HG03095 (cell line): ENCODE measurements at regions not wholly inside any gene's neighbourhood (a gene's known extent, or its start where the extent isn't known, plus 50 kb on each side); places are given as distances from the start of the nearest gene placed in this dataset.

Experiments used
- ATAC-seq: cut with Tn5 transposase; IDR thresholded peaks from one replicate; pipeline ENCODE4 v1.9.1; 2021; ENCODE audit warnings: moderate library complexity; ENCODE audit not compliant: unreplicated experiment

DNA sequence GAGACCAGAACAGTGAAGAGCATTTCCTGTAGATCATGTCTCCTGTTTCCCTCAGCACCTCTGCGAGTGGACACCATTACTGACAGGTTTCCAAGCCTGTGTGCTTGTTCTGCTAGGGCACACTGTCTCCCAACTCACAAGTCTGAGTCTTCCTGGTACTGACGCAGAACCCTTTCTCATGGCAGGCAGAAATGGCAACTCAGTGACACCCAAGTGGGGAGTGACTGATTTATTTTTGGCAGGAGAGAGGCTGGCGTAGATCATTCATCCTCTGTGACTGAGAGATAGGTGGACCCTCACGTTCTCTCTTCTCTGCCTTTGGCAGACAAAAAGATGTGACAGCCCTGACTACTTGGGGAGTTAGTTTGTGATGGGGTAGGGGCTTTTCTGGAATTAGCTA, 183.4 kb downstream of the RFC3 start:
- no peak for ATAC-seq

DNA sequence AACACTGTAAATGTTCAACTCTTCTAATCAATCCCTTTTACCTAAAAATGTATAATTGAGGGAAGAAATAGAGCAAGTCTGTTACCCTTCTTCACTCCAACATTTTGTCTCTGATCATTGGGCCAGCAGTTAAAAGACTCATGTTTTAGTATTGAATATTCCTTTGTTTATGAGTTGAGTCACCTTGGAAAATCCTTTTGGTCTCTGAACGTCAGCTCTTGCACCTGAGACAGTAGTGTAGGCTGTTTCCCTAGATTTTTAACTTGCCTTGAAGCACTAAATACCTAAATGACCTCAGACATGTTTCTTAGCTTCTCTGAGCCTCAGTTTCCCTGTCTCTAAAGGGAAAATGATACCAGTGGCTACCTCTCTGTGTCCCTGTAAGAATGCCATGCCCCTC, 184.2 kb downstream of the RFC3 start:
- ATAC-seq = no peak

DNA sequence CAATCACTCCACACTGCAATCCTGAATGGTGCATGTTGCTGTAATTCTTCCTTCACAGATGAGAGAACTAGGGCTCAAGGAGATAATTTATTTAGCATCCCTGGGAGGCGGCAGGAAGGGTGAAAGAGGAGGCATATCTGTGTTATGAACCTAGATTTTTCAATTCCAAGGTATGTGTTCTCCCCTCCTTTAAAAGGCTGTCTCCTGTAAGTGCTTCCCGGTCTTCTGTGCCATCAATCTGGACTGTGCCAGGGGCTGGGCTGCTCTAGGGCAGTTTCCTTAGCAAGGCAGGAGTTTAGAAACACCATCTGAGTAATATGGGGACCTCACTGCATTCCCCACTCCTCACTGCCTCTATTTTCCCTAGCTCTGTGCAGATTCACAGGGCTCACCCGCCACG, 185.0 kb downstream of the RFC3 start:
- ATAC-seq = no peak

DNA sequence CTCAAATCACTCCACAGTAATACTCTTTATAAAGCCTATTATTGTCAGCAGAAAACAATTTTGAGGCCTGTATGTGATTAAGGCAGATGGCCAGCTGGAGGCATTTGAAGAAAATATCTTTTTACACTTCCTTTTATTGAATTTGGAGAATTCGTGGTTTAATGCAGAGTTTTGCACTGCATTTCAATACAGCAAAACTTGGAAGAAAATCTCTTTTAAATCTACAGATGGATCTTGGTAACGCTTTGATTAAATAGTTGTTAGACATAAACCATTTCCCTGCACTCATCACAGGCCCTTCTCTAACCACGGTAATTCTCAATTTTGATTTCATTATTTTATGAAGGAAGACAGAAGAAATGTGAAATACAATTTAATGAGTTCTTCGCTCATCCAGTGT, 185.7 kb downstream of the RFC3 start:
- no peak for ATAC-seq

- ATAC-seq = no peak
Observed at GRCh38 chr13:34004676-34005075, 186.7 kb downstream of the RFC3 start.

DNA sequence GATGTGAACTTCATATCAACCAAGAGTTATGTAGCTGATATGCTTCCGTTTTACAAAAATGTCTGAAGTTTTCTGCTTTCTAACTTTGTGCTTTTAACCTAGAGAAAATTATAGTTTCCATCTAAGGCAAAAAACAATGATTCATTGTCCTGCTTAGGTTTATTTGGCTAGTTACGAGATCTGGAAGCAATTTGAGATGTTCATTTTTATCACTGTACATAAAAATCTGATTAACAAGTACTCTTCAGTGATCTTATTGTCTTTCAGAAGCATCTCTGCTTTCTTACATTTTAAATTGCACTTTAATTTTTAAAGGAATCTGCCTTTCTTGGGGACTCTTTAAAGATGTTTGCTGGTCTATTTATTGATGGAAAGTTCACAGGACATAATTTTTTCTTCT, 188.1 kb downstream of the RFC3 start:
- ATAC-seq = no peak

- no peak for ATAC-seq
Observed at GRCh38 chr13:34011552-34012085, 193.7 kb downstream of the RFC3 start.

GRCh38 chr13:34012382-34012781, 194.4 kb downstream of the RFC3 start:
- ATAC-seq = no peak

DNA sequence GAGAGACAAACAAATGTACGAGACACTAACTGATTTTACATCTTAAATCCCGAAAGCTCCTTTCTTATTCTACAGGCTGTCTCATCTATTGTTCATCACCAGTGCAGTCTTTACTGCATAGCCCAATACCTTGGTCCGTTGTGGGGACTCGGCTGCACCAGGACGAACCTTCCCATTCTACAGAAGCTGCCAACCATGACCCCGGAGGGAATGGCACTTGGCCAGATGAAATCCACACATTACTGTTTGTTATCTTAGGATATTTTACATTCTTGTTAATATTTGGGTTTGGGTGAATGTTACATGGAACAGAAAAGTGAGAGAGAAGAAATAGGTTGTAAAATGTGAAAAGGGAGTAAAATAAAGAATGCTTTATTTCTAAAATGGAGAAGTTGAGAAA, 195.1 kb downstream of the RFC3 start:
- ATAC-seq = no peak

- no peak for ATAC-seq
Observed at GRCh38 chr13:34017231-34017630, 199.3 kb downstream of the RFC3 start.

DNA sequence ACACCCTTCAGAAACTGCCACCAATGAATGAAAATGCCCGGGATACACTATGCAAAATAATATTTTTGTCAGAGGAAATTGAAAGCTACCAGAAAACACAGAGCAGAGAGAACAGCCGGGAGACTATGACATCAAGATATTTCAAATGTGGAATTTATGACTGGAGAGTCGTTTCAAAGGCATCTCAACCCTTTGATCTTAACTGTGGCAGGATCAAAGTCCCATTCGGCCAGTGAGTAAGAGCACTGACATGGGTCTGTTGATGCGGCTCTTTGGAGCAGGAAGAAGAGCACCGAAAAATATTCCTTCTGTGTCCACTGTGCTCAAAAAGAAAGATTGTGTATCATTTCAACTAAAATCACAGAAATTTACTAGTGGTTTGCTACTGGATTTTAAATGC, 201.9 kb downstream of the RFC3 start:
- no peak for ATAC-seq

GRCh38 chr13:34020388-34020787, 202.4 kb downstream of the RFC3 start:
- no peak for ATAC-seq

DNA sequence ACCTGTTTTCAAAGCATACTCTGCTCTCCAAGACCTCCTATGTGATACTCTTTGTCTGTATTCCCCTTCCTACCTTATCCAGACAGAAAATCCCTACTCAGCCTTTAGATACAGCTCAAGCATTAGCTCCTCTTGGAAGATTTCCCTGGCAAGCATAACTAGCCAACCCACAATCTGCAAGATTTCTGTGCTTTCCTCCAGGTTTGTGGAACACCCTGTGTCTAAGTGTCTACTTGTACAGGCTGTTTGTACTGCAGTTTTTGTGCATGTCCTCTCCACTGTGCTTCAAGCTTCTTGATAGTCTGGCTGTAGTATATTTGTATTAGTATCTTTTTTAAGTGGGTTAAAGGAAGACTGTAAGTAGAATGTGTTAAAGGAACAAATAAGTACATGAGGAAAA, 203.7 kb downstream of the RFC3 start:
- no peak for ATAC-seq

- ATAC-seq = no peak
Observed at GRCh38 chr13:34025746-34026145, 207.8 kb downstream of the RFC3 start.

DNA sequence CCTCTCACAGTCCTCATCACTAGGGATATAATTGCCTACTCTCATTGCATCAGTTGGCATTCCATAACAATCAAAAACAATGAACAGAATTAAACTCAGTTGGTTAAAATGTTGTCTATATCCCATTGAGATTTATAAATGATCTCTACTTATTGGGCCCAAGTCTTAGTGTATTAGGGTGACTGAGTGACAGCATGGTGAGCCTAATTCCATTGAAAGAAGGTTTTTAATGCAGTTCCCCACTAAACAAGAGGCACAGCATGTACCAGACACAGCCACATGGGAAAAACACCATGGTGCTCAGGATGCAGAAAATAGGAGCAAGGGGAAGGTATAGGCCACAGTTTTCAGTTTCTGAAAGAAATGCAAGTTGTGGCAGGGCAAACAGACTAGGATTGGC, 208.4 kb downstream of the RFC3 start:
- ATAC-seq = no peak

DNA sequence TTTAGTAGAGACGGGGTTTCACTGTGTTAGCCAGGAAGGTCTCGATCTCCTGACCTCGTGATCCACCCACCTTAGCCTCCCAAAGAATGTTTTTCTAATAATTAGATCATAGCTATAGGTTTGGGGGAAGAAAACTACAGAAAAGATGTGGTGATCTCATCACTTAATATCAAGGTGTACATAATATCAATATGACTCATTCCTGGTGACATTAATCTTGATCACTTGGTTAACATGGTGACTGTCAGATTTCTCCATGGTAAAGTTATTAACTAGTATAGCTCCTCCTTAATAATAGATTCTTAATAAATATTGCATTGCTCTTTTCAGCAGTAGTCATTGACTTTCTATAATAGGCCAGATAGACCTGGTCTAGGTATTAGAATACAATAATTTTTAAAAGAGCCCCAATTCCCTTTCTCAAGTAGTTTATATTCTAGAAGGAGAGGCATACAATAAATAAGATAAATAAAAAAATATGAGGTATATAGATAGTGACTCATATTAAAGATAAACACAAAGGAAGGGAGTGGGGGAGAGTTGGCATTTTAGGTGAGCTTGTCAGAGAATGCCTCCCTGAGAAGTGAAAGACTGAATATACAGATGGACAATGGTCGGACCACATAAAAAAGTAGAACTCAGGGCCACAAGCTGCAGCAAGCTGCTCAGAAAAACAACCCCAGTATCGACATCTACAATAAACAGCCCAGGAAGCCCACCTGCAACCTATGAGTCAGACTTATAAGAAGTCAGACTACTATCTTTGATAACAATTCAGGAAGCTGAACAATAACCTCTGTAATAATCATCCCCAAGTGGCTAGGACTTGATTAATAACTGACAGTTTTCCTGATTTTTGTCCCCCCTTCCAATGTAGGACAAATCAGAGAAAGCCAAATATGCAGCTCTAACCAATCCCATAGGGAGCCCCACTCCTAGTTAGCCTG, 210.8 kb downstream of the RFC3 start:
- no peak for ATAC-seq

- no peak for ATAC-seq
Observed at GRCh38 chr13:34030782-34031181, 212.8 kb downstream of the RFC3 start.

DNA sequence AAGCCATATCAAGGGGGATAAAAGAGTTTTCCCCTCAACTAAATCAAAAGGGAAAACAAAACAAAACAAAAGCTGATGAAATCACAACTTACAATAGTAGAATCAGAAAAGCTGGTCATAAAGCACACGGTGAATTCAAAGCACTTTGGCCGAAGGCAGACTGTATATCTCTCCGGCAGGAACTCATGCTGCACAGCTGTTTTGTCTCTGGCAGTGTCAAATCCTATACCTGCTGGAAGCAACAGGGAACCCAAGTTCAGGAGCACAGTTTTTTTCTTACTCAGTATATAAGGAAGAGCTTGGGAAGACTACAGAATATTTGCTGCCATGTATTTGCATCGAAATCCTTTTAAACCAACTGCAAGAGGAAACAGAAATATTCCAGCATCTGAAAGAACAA, 213.7 kb downstream of the RFC3 start:
- ATAC-seq = no peak

DNA sequence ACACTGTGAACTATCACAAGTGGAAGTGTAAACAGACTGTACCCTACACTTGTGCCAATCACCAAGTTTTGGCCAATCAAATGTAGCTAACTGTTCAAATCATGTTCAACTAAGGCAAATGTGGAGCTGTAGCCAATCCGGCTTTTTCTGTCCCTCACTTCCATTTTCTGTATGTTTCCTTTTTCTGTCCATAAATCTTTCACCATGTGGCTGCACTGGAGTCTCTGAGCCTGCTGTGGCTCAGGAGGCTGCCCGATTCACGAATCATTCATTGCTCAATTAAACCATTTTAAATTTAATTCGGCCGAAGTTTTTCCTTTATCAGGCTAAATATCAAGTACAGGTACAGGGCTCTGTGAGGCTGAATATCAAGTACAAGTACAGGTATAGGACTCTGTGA, 216.5 kb downstream of the RFC3 start:
- no peak for ATAC-seq

GRCh38 chr13:34035178-34035577, 217.2 kb downstream of the RFC3 start:
- ATAC-seq = no peak

DNA sequence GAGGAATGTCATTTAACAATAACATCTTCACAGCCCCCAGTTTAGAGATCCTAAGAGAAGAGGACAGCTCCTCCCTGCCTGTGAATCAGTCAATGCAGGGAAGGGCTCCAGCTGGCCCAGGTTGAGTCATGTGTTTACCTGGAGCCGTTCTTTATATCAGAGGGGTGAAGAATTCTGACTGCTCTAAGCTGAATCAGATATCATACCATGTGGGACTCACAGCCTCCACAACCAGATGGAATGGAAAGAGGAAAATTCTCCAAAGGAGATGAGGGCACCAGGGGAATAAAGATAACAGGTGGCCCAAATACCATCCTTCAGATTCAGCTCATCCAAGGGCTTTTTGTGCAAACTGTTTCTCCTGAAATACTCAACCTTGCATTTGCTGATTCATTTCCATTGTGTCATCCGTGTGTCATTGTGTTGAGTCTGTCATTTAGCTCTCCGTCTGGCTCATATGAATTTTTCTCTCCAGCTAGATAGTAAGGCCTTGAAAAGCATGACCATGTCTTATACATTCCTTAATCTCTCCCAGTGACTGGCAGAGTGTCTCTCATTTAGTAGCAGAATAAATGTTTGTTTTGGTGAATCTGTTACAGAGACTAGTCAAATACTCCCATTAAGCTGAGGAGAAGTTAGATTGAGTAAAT, 217.9 kb downstream of the RFC3 start:
- no peak for ATAC-seq
